ENCODE measurements at regions not wholly inside any gene's neighbourhood (a gene's known extent, or its start where the extent isn't known, plus 50 kb on each side); places are given as distances from the start of the nearest gene placed in this dataset.

GRCh38 chr4:120445186-120445585, 378.5 kb upstream of the MAD2L1 start (continued):
- TF ChIP-seq ZNF462 (CRISPR knock-in tag; IDR thresholded peaks at IDR 0.05), result no peak
- TF ChIP-seq REST (IDR thresholded peaks at IDR 0.05; ENCODE audit: unreplicated experiment), result no peak
- no peak for TF ChIP-seq JUNB (IDR thresholded peaks at IDR 0.05; ENCODE audit: unreplicated experiment)
- TF ChIP-seq EZH2phosphoT487 (IDR thresholded peaks at IDR 0.05; ENCODE audit: unreplicated experiment), result no peak
- no peak for TF ChIP-seq POLR2AphosphoS5 (IDR thresholded peaks at IDR 0.05; ENCODE audit: low read depth)
- TF ChIP-seq ZNF331 (CRISPR knock-in tag; IDR thresholded peaks at IDR 0.05; ENCODE audit: low read depth), result no peak

- no peaks in the 10 kb centered on the region for H3K36me3 Mint-ChIP-seq (ENCODE audit: low read depth)
- ATAC-seq, result no peak
- peaks cover 4% of the 10 kb centered on the region; the same call in 1 of the 3 replicates for H3K4me1 Mint-ChIP-seq
- TF ChIP-seq REST (IDR thresholded peaks at IDR 0.05; ENCODE audit: unreplicated experiment) (no peak), ZNF331 (CRISPR knock-in tag; IDR thresholded peaks at IDR 0.05; ENCODE audit: low read depth) (no peak), ETS1 (IDR thresholded peaks at IDR 0.05) (no peak), STAT1 (IDR thresholded peaks at IDR 0.05; ENCODE audit: unreplicated experiment) (no peak), EZH2 (IDR thresholded peaks at IDR 0.05; ENCODE audit: low read depth, unreplicated experiment) (no peak), EZH2phosphoT487 (IDR thresholded peaks at IDR 0.05; ENCODE audit: unreplicated experiment) (no peak), ZNF114 (CRISPR knock-in tag; IDR thresholded peaks at IDR 0.05) (no peak), CREB1 (CRISPR knock-in tag; IDR thresholded peaks at IDR 0.05; ENCODE audit: low read depth) (no peak)
Measured at GRCh38 chr4:120443116-120443515, 376.5 kb upstream of the MAD2L1 start.

More at GRCh38 chr4:120443116-120443515, 376.5 kb upstream of the MAD2L1 start:
- H3K27me3 ChIP-seq (ENCODE audit: insufficient read depth), result no peaks in the 10 kb centered on the region
- H2AFZ ChIP-seq, result no peak overlapping the region
- no peak overlapping the region for H3K4me3 Mint-ChIP-seq
- no peak overlapping the region for H3K4me3 ChIP-seq
- H3K79me2 ChIP-seq (replicated peaks; ENCODE audit: insufficient read depth), result no peaks in the 10 kb centered on the region
- no peak overlapping the region for H3K27ac ChIP-seq (ENCODE audit: low read depth)
- H3K9me2 ChIP-seq (ENCODE audit: insufficient read depth), result no peaks in the 10 kb centered on the region
- no peaks in the 10 kb centered on the region for H3K4me1 ChIP-seq (ENCODE audit: insufficient read depth)
- no peaks in the 10 kb centered on the region for H3K36me3 ChIP-seq (ENCODE audit: insufficient read depth)
- no peak overlapping the region for H3K4me2 ChIP-seq
- no peaks in the 10 kb centered on the region for H3K9me3 Mint-ChIP-seq
- no peaks in the 10 kb centered on the region for H4K20me1 ChIP-seq (replicated peaks; ENCODE audit: insufficient read depth)
- no peaks in the 10 kb centered on the region for H3K27me3 Mint-ChIP-seq (ENCODE audit: insufficient read depth, low read depth, poor library complexity)
- no peaks in the 10 kb centered on the region for H3F3A ChIP-seq (replicated peaks; ENCODE audit: low read depth)
- no peak overlapping the region for H3K27ac Mint-ChIP-seq
- DNase-seq (ENCODE audit: low spot score), result no peak
